Effector memory CD4-positive, alpha-beta T cell (primary cell): ENCODE measurements at regions not wholly inside any gene's neighbourhood (a gene's known extent, or its start where the extent isn't known, plus 50 kb on each side); places are given as distances from the start of the nearest gene placed in this dataset.

ENCODE experiments used
- DNase-seq, 3 donors: peaks; one replicate each; pipeline ENCODE4 v3.0.0-alpha.2; 2020
- H3K27ac ChIP-seq: 2 replicates; pipeline ENCODE4 v1.7.0; 2013; ENCODE audit warnings: mild to moderate bottlenecking, low read length, moderate library complexity; ENCODE audit not compliant: insufficient read depth, poor library complexity, severe bottlenecking
- H3K27me3 ChIP-seq: replicated peaks from 2 replicates; pipeline ENCODE4 v1.7.0; 2013; ENCODE audit warnings: mild to moderate bottlenecking, low read length; ENCODE audit not compliant: insufficient read depth, control insufficient read depth, poor library complexity, severe bottlenecking
- H3K36me3 ChIP-seq: 2 replicates; pipeline ENCODE4 v1.7.0; 2013; ENCODE audit warnings: mild to moderate bottlenecking, low read length, moderate library complexity; ENCODE audit not compliant: control insufficient read depth, insufficient read depth
- H3K4me1 ChIP-seq: 2 replicates; pipeline ENCODE4 v1.7.0; 2013; ENCODE audit warnings: low read length, mild to moderate bottlenecking; ENCODE audit not compliant: control insufficient read depth, insufficient read depth, poor library complexity, severe bottlenecking
- H3K4me3 ChIP-seq: 2 replicates; pipeline ENCODE4 v1.7.0; 2013; ENCODE audit warnings: low read length, low read depth, mild to moderate bottlenecking; ENCODE audit not compliant: insufficient read depth, poor library complexity, severe bottlenecking
- H3K9me3 ChIP-seq: 2 replicates; pipeline ENCODE4 v1.7.0; 2013; ENCODE audit warnings: mild to moderate bottlenecking, low read length, moderate library complexity; ENCODE audit not compliant: control insufficient read depth

DNA sequence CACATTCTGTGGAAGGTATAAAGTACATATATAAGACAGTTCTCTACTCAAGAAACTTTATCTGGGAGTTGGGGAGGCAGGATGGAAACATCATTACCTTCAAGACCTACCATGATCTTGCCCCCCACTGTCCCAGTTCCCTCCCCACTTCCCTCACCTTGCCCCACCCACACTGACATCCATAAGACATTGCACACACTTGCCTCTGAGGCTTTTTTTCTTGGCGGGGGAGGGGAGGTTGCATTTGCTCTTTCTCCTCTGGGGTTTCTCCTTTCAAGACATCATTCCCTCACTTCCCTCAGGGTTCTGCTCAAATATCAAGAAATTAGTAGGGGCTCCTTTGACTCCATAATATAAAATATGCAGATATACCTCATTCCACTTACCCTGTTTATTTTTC is 276.0 kb downstream of the ARL4A start:
- no peak overlapping the region for H3K4me3 ChIP-seq
- H3K4me1 ChIP-seq = no peaks in the 10 kb centered on the region
- H3K9me3 ChIP-seq = no peaks in the 10 kb centered on the region
- H3K27me3 ChIP-seq = no peaks in the 10 kb centered on the region
- no peaks in the 10 kb centered on the region for H3K36me3 ChIP-seq
- DNase-seq = no peak
- no peak overlapping the region for H3K27ac ChIP-seq

DNA sequence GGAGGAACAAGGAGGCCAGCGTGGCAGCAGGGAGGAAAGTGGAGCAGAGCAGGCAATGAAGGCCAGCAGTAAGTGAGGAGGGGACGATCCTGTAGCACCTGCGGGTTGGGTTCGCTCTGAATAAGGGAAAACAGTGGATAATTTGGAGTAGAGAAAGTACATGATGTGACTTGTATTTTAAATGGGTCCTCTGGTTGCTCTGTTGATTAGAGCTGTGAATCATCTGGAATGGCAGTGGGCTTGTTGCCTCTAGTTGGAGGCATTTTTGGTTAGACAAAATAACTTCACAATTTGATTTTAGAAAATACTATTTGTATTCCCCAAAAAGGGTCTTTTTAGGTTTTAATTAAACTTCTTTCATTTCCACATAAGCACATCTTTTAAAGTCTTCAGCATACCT is 277.4 kb downstream of the ARL4A start:
- H3K27ac ChIP-seq = no peak overlapping the region
- no peak overlapping the region for H3K4me3 ChIP-seq
- H3K27me3 ChIP-seq = no peaks in the 10 kb centered on the region
- no peaks in the 10 kb centered on the region for H3K4me1 ChIP-seq
- no peaks in the 10 kb centered on the region for H3K9me3 ChIP-seq
- DNase-seq = no peak
- H3K36me3 ChIP-seq = no peaks in the 10 kb centered on the region

DNA sequence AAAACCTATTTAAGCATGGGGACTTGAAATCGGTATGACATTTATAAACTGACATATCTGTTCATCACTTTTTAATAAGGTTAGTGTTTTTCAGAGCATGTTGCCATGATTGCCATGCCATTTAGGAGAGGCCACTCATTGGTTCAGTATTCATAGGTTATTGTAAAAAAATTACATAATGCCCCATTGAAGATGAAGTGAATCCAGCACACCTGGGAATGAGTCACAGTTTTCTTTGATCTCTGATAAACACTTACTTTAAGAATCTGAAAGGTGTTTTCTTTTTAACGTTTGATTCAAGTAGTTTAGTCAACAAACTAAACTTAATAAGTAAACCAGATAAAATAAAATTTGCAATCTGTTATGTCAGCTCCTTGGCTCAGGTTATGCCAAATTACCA is 278.3 kb downstream of the ARL4A start:
- Histone ChIP-seq H3K27me3 (no peaks in the 10 kb centered on the region), H3K9me3 (no peaks in the 10 kb centered on the region), H3K27ac (no peak overlapping the region), H3K4me1 (no peaks in the 10 kb centered on the region), H3K36me3 (no peaks in the 10 kb centered on the region), H3K4me3 (no peak overlapping the region)
- no peak for DNase-seq

DNA sequence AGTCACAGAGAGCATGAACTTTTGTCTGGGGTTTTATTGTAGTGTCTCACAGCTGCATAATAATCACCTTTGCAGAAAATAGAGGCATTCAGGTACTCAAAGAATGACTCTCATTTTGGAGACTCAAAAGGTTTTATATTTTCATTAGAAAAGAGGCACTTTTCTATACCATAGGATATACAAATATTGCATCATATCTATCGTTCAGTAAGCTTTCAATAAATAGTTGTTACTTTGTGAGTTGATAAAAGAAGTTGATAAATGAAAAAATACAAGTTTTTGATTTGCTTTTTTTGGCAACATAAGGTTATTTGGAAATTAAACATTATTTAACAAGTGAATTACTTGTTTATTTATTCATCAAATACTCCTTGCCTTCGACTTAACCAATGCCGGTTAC is 279.9 kb downstream of the ARL4A start:
- no peak for DNase-seq
- H3K4me3 ChIP-seq = no peak overlapping the region
- no peaks in the 10 kb centered on the region for H3K9me3 ChIP-seq
- H3K27me3 ChIP-seq = no peaks in the 10 kb centered on the region
- no peak overlapping the region for H3K27ac ChIP-seq
- H3K36me3 ChIP-seq = no peaks in the 10 kb centered on the region
- H3K4me1 ChIP-seq = no peaks in the 10 kb centered on the region

DNA sequence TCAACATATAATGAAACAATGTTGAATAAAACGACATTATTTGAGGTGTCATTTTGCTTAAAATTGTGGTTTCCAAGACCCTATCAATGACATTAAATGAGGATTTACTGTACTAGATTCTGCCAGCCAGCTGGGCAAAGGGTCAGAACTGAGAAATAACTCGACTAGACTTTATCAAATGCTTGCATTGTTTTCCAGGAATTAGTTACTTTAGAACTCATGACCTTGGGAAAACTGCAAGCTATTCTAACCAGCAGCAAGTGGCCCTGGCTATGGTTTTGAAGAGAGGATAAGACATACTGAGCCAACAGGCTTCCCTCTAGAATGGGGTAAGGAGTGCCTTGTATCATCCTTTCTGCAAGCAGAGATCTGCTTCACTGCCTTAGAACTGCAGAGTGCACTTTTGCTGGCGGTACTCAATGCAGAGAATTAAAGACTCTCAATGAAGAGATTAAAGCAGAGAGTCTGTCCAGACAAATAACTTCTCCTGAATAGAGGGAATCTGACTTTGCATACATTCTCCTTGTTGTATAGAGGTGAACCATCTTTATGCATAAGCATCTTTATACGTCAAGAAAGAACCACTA is 281.5 kb downstream of the ARL4A start:
- H3K36me3 ChIP-seq = no peaks in the 10 kb centered on the region
- H3K4me1 ChIP-seq = no peaks in the 10 kb centered on the region
- H3K27ac ChIP-seq = no peak overlapping the region
- DNase-seq = no peak
- no peaks in the 10 kb centered on the region for H3K9me3 ChIP-seq
- H3K4me3 ChIP-seq = no peak overlapping the region
- H3K27me3 ChIP-seq = no peaks in the 10 kb centered on the region

DNA sequence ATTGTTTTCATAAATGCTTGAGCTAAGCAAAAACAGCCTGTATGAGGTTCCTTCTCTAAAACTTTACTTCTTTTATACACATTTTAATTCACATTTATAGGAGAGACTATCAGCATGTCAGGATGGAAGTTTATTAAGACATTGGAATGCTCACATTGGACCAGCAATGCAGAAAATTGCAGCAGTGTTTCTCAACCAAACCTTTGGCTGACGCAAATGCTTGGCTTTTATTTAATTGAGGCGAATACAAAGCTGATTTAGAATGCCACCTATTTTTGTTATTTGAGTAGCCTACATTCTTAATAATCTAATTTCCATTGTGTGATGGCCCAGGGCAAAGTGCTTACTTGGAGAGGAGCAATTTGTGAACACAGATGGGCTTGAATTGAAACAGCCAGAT is 283.2 kb downstream of the ARL4A start:
- H3K4me3 ChIP-seq = no peak overlapping the region
- DNase-seq = no peak
- no peaks in the 10 kb centered on the region for H3K4me1 ChIP-seq
- no peaks in the 10 kb centered on the region for H3K27me3 ChIP-seq
- no peaks in the 10 kb centered on the region for H3K36me3 ChIP-seq
- H3K9me3 ChIP-seq = no peaks in the 10 kb centered on the region
- H3K27ac ChIP-seq = no peak overlapping the region

DNA sequence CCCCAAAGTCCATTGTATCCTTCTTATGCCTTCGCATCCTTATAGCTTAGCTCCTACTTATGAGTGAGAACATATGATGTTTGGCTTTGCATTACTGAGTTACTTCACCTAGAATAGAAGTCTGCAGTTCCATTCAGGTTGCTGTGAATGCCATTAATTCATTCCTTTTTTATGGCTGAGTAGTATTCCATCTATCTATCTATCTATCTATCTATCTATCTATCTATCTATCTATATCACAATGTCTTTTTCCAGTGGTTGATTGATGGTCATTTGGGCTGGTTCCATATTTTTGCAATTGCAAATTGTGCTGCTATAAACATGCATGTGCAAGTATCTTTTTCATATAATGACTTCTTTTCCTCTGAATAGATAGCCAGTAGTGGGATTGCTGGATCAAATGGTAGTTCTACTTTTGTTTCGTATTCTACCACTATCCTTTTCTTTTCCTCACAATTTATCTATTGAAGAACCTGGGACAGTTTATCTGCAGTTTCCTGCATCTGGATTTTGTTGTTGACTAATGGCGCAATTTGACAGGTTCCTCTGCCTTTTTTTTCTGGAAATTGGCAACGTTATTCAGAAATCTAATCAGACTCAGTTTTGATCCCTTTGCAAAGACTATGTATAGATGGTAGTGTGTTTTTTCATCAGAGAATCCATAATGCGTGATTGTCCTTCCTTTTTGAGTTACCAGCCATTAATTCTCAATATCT is 287.2 kb downstream of the ARL4A start:
- Histone ChIP-seq H3K27ac (no peak overlapping the region), H3K4me3 (no peak overlapping the region), H3K36me3 (no peaks in the 10 kb centered on the region), H3K4me1 (no peaks in the 10 kb centered on the region), H3K9me3 (no peaks in the 10 kb centered on the region), H3K27me3 (no peaks in the 10 kb centered on the region)
- no peak for DNase-seq

DNA sequence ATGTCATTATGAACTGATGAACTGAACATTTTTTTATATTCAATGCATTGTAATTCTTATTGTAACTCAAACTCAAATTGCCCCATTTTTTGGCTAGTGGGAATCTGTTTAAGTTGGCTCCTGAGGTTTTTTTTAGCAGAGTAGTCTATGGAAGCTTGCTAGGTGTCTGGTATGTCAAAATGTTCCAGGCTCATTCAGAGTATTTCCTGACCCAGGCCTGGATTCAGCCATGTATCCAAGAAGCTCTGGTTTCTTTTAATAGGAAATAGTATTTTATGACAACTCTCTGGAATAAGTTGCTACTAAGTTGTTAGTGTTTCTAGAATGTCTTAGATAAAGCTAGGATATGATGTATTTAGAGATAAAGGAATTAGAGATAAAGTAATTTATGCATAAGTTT is 288.0 kb downstream of the ARL4A start:
- no peaks in the 10 kb centered on the region for H3K9me3 ChIP-seq
- no peak for DNase-seq
- H3K4me3 ChIP-seq = no peak overlapping the region
- H3K36me3 ChIP-seq = no peaks in the 10 kb centered on the region
- H3K27ac ChIP-seq = no peak overlapping the region
- no peaks in the 10 kb centered on the region for H3K4me1 ChIP-seq
- no peaks in the 10 kb centered on the region for H3K27me3 ChIP-seq

DNA sequence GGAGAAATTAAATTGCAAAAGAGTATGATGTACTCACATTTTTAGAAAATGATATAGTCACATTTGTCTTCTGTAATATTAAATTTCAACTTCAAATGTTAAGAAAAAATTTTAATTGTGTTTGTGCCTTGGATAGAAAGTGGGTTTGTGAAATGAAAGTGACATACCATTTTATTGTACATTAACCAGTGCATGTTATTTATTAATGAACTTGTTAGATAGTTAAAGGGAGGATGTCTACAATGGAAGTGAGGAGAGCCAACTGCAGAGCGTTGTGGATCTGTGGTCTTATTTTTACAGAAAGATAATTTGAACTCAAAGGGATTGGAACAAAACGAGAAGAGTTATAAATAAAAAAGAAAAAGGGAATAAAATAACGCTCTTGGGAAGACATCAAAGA is 291.7 kb downstream of the ARL4A start:
- H3K4me3 ChIP-seq = no peak overlapping the region
- H3K9me3 ChIP-seq = no peaks in the 10 kb centered on the region
- DNase-seq = no peak
- H3K27ac ChIP-seq = no peak overlapping the region
- no peaks in the 10 kb centered on the region for H3K27me3 ChIP-seq
- H3K36me3 ChIP-seq = no peaks in the 10 kb centered on the region
- no peaks in the 10 kb centered on the region for H3K4me1 ChIP-seq

DNA sequence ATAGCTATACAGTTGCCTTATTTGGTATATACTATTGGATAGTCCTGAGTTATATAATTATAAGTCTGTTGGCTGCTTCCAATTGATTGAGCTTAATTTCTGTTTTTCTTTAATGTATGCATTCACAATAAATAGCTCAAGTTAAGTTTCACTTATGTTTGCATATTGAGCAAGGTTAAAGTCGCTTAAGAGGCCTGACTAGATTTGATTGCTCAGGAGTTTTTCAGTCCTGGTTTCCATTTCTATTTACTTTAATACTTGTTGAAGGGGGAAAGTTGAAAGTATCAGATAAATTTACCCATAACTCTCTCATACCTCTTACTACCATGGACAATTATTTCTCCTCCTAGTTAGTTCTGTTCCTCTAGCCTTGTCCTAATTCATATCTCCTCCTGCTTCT is 294.7 kb downstream of the ARL4A start:
- Histone ChIP-seq H3K4me3 (no peak overlapping the region), H3K9me3 (no peaks in the 10 kb centered on the region), H3K36me3 (no peaks in the 10 kb centered on the region), H3K4me1 (no peaks in the 10 kb centered on the region), H3K27me3 (no peaks in the 10 kb centered on the region), H3K27ac (no peak overlapping the region)
- no peak for DNase-seq
